ENCODE measurements at regions not wholly inside any gene's neighbourhood (a gene's known extent, or its start where the extent isn't known, plus 50 kb on each side); places are given as distances from the start of the nearest gene placed in this dataset.

GRCh38 chr10:6346631-6347030 is 143.9 kb downstream of the PFKFB3 start:
- no peak for TF ChIP-seq POLR2A (IDR thresholded peaks at IDR 0.05)
- TF ChIP-seq, protein P1, sequence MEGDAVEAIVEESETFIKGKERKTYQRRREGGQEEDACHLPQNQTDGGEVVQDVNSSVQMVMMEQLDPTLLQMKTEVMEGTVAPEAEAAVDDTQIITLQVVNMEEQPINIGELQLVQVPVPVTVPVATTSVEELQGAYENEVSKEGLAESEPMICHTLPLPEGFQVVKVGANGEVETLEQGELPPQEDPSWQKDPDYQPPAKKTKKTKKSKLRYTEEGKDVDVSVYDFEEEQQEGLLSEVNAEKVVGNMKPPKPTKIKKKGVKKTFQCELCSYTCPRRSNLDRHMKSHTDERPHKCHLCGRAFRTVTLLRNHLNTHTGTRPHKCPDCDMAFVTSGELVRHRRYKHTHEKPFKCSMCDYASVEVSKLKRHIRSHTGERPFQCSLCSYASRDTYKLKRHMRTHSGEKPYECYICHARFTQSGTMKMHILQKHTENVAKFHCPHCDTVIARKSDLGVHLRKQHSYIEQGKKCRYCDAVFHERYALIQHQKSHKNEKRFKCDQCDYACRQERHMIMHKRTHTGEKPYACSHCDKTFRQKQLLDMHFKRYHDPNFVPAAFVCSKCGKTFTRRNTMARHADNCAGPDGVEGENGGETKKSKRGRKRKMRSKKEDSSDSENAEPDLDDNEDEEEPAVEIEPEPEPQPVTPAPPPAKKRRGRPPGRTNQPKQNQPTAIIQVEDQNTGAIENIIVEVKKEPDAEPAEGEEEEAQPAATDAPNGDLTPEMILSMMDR (IDR thresholded peaks at IDR 0.05) = no peak

Data from ovary (tissue), 3 donors.